ENCODE measurements at regions not wholly inside any gene's neighbourhood (a gene's known extent, or its start where the extent isn't known, plus 50 kb on each side); places are given as distances from the start of the nearest gene placed in this dataset.

DNA sequence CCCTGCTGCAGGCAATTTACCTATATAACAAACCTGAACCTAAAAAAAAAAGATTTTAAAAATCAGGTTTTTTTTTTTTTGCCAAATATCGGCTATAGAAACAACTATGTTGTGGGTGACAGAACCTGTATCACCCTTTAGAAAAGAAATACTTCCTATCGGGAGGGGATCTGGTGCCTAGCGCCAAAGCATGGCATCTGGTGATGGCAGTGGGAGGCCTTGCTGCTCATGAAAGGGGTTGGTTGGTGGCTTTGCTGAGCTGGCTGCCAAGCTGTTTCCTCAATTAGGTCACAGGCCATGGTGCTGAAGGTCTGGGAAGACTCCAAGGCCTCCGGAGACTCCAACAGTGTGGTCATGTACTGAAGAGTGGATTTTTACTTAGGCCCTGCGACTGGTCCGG, 328.5 kb downstream of the KLF5 start (continued):
- no peak for TF ChIP-seq TCF7L2 (IDR thresholded peaks at IDR 0.05; ENCODE audit: borderline replicate concordance, extremely low read depth, insufficient read depth, insufficient read length)

DNA sequence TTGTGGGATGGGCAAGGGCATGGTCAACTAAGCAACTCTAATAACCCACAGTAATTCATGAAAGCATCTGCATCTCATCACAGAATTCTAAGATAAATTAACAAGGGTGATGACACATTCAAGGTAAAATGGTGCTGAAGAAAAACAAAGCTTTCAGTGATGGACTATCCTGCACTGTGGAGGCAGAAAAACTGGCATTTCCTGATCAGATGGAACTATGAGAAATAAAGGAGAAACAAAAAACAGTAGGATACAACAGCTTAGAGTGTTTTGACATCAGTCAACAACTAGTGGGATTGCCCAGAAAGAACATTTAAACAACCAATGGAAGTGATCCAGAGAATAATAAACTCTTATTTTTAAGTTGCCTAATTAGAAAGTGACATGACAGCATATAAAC, 327.0 kb downstream of the KLF5 start:
- H3K9ac ChIP-seq (ENCODE audit: low read length) = no peak overlapping the region

DNA sequence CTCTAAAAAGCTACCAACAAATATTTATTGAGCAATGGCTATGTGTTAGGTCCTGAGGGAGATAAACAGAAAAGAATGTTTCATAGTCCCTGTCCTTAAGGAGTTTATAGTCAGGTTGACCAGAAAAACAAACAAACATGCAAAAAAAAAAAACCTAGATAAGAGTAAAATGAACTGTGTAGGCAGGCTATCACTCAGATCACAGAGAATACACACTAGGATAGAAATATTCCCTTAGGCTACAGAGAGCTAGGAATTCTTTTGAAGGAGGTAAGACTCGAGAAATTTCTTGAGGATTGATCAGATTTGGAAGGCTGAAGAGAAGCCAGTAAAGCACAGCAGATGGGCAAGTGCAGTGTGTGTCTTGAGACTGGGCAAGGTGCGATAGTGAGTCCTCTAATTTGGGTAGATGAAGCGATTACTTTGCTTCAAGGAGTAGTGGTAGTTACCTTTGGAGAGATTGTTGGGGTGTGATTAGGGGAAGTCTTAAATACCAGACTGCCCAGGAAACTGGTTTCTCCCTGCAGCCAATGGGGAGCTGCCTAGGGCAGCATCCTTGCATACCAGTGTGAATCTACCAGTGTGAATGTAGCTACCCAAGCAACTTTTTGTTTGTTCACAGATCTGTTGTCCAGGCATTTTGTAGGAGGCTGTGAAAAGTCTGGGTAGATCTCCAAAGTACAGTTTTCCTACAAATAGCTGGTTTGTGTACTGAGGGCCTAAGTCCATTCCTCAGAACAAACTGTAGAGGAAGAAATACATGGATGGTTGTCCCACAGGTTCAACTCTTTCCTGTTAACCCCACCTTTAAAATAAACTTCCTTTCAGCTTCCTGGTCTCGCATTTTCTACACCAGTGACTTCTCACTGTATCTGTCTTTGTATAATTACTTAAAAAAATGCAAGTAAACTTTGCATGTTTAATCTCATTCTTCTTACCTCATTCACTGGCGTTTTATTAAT, 314.1 kb downstream of the KLF5 start:
- Histone ChIP-seq H3K27me3 (ENCODE audit: insufficient read depth, low read length) (no peaks in the 10 kb centered on the region), H3K4me2 (ENCODE audit: low read length) (no peak overlapping the region), H2AFZ (ENCODE audit: low read depth, low read length, poor library complexity, severe bottlenecking) (no peak overlapping the region), H3K9me2 (ENCODE audit: insufficient read depth) (no peaks in the 10 kb centered on the region), H3K36me3 (ENCODE audit: control insufficient read depth in 1 of 2, insufficient read depth in 2 of 2, low read length in 2 of 2) (no peaks in the 10 kb centered on the region), H4K20me1 (ENCODE audit: insufficient read depth) (no peaks in the 10 kb centered on the region), H3K27ac (ENCODE audit: low read depth, low read length) (no peak overlapping the region), H3K9ac (ENCODE audit: low read length) (no peak overlapping the region), H3K4me3 (replicated peaks in 1 of 2; ENCODE audit: low read depth in 1 of 2, low read length in 2 of 2) (no peak overlapping the region), H3K9me3 (ENCODE audit: control insufficient read depth in 1 of 2, insufficient read depth in 1 of 2, low read depth in 1 of 2, low read length in 2 of 2) (no peaks in the 10 kb centered on the region), H3K79me2 (ENCODE audit: insufficient read depth, low read length) (no peaks in the 10 kb centered on the region), H3K4me1 (ENCODE audit: control insufficient read depth in 1 of 2, insufficient read depth in 2 of 2, low read length in 2 of 2) (no peaks in the 10 kb centered on the region)
- ChIA-PET RAD21 (ENCODE audit: low non-redundant PET in 1 of 2, low total read pairs in 2 of 2, uncharacterized antibody in 2 of 2, unreplicated experiment in 2 of 2) (no interaction called here), CTCF (no interaction called here), POLR2A (no interaction called here)
- DNase-seq (ENCODE audit: low read depth, low spot score) = no peak
- TF ChIP-seq POLR2AphosphoS5 (IDR thresholded peaks at IDR 0.05; ENCODE audit: low read depth, low read length) (no peak), FOSL1 (IDR thresholded peaks at IDR 0.05; ENCODE audit: low read depth) (no peak)
- ATAC-seq = no peak
- intact Hi-C loops (cut with micrococcal nuclease) = no loop called here
- BruUV-seq (replicated peaks) = no TSS peak

More for the DNA sequence above, 327.0 kb downstream of the KLF5 start:
- Histone ChIP-seq H3K4me3 (replicated peaks in 1 of 2; ENCODE audit: low read depth in 1 of 2, low read length in 2 of 2) (no peak overlapping the region), H3K9me2 (ENCODE audit: insufficient read depth) (no peaks in the 10 kb centered on the region), H3K36me3 (ENCODE audit: control insufficient read depth in 1 of 2, insufficient read depth in 2 of 2, low read length in 2 of 2) (no peaks in the 10 kb centered on the region), H2AFZ (ENCODE audit: low read depth, low read length, poor library complexity, severe bottlenecking) (no peak overlapping the region), H3K27ac (ENCODE audit: low read depth, low read length) (no peak overlapping the region), H3K79me2 (ENCODE audit: insufficient read depth, low read length) (no peaks in the 10 kb centered on the region), H3K4me1 (ENCODE audit: control insufficient read depth in 1 of 2, insufficient read depth in 2 of 2, low read length in 2 of 2) (no peaks in the 10 kb centered on the region), H3K9me3 (ENCODE audit: control insufficient read depth in 1 of 2, insufficient read depth in 1 of 2, low read depth in 1 of 2, low read length in 2 of 2) (no peaks in the 10 kb centered on the region), H3K4me2 (ENCODE audit: low read length) (no peak overlapping the region), H3K27me3 (ENCODE audit: insufficient read depth, low read length) (no peaks in the 10 kb centered on the region), H4K20me1 (ENCODE audit: insufficient read depth) (no peaks in the 10 kb centered on the region)
- no TSS peak for BruUV-seq (replicated peaks)
- POLR2A ChIA-PET = no interaction called here
- RAD21 ChIA-PET (ENCODE audit: low non-redundant PET in 1 of 2, low total read pairs in 2 of 2, uncharacterized antibody in 2 of 2, unreplicated experiment in 2 of 2) = no interaction called here
- TF ChIP-seq POLR2AphosphoS5 (IDR thresholded peaks at IDR 0.05; ENCODE audit: low read depth, low read length) = no peak
- CTCF ChIA-PET = no interaction called here
- no peak for DNase-seq (ENCODE audit: low read depth, low spot score)
- intact Hi-C loops (cut with micrococcal nuclease) = no loop called here
- no peak for ATAC-seq

All from HCT116 (cell line).